Thoracic aorta (tissue), 2 donors: ENCODE measurements at regions not wholly inside any gene's neighbourhood (a gene's known extent, or its start where the extent isn't known, plus 50 kb on each side); places are given as distances from the start of the nearest gene placed in this dataset.
"Not testable (repeated sequence)": the region's sequence is repeated elsewhere in the genome, so short reads cannot be mapped to it uniquely, and the experiment has no call there.

ENCODE experiments used
- ATAC-seq: fragments of 150-250 bp; one replicate; pipeline ENCODE4 v1.8.0; 2017; ENCODE audit warnings: low read depth; ENCODE audit not compliant: insufficient number of reproducible peaks, low FRiP score
- DNase-seq: peaks from one replicate; pipeline ENCODE4 v3.0.0-alpha.2; 2020; ENCODE audit warnings: low spot score
- H3K27ac ChIP-seq, 2 donors: fragments of 200-600 bp; sonication (generic); 1 replicate in 1 of 2; 2 replicates in 1 of 2; pipeline ENCODE4 v1.5.1; 2016; ENCODE audit warnings: mild to moderate bottlenecking in 2 of 2, moderate library complexity in 2 of 2
- H3K27me3 ChIP-seq: fragments of 200-600 bp; sonication (generic); replicated peaks from 2 replicates; pipeline ENCODE4 v1.6.0; 2016; ENCODE audit warnings: mild to moderate bottlenecking; ENCODE audit not compliant: insufficient read depth
- H3K36me3 ChIP-seq: fragments of 200-600 bp; sonication (generic); one replicate; pipeline ENCODE4 v1.5.1; 2016
- H3K4me1 ChIP-seq, 2 donors: fragments of 200-600 bp; sonication (generic); 1 replicate in 1 of 2; 2 replicates in 1 of 2; pipeline versions ENCODE4 v1.5.1 to v1.6.0; 2016; ENCODE audit warnings: low read depth in 2 of 2, mild to moderate bottlenecking in 1 of 2; ENCODE audit not compliant: control insufficient read depth in 1 of 2
- H3K4me3 ChIP-seq: fragments of 200-600 bp; sonication (generic); 2 replicates; pipeline ENCODE4 v1.5.1; 2016; ENCODE audit warnings: mild to moderate bottlenecking
- H3K9me3 ChIP-seq: fragments of 200-600 bp; sonication (generic); 2 replicates; pipeline ENCODE4 v1.5.1; 2016
- TF ChIP-seq, protein P1 (sequence below): fragments of 200-600 bp; sonication (generic); IDR thresholded peaks from one replicate; pipeline ENCODE4 v1.5.1; 2019; ENCODE audit warnings: antibody characterized with exemption

DNA sequence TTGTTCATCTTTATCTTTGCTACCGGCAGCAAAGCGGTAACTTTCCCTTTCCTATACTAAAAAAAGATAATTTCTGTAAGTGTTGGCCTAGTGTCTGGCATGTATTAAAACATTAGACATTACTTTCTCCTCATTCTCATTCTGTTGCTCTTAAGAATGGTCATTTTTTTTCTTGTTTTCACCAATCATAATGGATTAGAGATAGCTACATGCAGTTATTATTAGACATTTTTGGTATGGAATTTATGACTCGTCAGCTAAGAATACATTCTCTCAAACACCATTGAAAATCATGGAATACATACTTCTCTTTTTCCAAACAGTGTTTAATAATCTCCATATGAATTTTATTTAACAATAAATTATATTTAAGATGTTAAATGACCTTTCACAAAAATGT, 1154.6 kb downstream of the BRINP3 start:
- no peak for DNase-seq
- no peaks in the 10 kb centered on the region for H3K4me1 ChIP-seq
- no peaks in the 10 kb centered on the region for H3K36me3 ChIP-seq
- no peak overlapping the region for H3K27ac ChIP-seq
- H3K4me3 ChIP-seq = no peak overlapping the region
- no peak for ATAC-seq
- H3K27me3 ChIP-seq = no peaks in the 10 kb centered on the region
- H3K9me3 ChIP-seq = no peaks in the 10 kb centered on the region
- TF ChIP-seq, protein P1, sequence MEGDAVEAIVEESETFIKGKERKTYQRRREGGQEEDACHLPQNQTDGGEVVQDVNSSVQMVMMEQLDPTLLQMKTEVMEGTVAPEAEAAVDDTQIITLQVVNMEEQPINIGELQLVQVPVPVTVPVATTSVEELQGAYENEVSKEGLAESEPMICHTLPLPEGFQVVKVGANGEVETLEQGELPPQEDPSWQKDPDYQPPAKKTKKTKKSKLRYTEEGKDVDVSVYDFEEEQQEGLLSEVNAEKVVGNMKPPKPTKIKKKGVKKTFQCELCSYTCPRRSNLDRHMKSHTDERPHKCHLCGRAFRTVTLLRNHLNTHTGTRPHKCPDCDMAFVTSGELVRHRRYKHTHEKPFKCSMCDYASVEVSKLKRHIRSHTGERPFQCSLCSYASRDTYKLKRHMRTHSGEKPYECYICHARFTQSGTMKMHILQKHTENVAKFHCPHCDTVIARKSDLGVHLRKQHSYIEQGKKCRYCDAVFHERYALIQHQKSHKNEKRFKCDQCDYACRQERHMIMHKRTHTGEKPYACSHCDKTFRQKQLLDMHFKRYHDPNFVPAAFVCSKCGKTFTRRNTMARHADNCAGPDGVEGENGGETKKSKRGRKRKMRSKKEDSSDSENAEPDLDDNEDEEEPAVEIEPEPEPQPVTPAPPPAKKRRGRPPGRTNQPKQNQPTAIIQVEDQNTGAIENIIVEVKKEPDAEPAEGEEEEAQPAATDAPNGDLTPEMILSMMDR = no peak

DNA sequence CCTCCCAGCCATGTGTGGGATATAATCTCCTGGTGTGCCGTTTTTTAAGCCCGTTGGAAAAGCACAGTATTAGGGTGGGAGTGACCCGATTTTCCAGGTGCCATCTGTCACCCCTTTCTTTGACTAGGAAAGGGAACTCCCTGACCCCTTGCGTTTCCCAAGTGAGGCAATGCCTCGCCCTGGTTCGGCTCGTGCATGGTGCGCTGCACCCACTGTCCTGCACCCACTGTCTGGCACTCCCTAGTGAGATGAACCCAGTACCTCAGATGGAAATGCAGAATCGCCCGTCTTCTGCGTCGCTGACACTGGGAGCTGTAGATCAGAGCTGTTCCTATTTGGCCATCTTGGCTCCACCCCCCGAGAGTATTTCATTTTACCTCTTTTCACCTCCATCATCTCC, 1146.6 kb downstream of the BRINP3 start:
- not testable (repeated sequence) for DNase-seq, ATAC-seq, H3K36me3 ChIP-seq, H3K4me1 ChIP-seq, H3K9me3 ChIP-seq, H3K27me3 ChIP-seq, H3K4me3 ChIP-seq, H3K27ac ChIP-seq

DNA sequence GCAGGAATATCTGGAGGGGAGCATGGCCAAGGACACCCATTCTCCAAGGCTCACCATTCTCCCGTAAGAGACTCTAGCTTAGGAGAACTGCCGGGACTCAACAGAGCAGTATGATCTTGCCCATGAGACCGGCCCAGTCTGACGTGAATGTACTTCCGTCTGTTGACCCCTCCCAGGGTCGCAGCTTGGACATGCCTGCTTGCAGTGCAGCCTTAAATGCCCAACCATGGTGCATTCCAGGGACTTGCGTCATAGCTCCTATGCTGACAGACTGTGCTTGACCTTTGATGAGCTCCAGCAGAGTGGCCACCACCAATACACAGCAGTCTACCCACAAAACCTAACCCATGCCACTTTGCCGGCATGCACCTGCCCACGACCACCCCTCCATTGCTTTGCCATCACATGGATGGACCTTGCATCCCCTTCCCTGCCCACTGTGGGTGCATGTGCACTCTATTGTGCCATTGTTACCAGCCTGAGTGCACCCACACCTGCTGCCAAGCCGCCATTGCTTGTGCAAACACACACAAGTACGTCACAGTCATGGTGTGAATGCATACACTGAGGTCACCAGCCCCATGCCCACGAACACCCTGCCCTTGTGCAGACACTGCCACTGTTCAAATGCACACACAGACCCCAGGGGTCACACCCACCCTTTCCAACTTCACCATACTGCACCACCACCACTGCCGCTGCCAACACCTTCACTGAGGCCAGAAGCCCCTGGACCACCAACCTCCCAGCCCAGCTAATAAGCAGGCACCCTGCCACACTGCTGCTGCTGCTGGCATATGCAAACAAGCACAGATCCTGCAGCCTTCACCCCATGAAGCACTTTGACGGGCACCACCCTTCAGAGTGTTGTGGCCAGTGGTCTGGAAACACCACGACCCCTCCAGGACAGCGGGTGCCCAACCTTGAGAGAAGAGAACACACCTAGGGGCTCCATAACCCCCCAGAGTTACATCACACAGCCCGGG, 1141.3 kb downstream of the BRINP3 start:
- no peak overlapping the region for H3K27ac ChIP-seq
- H3K27me3 ChIP-seq = no peaks in the 10 kb centered on the region
- no peak for DNase-seq
- no peak overlapping the region for H3K4me3 ChIP-seq
- TF ChIP-seq, protein P1 = no peak
- H3K9me3 ChIP-seq = no peaks in the 10 kb centered on the region
- ATAC-seq = no peak
- no peaks in the 10 kb centered on the region for H3K36me3 ChIP-seq
- no peaks in the 10 kb centered on the region for H3K4me1 ChIP-seq

DNA sequence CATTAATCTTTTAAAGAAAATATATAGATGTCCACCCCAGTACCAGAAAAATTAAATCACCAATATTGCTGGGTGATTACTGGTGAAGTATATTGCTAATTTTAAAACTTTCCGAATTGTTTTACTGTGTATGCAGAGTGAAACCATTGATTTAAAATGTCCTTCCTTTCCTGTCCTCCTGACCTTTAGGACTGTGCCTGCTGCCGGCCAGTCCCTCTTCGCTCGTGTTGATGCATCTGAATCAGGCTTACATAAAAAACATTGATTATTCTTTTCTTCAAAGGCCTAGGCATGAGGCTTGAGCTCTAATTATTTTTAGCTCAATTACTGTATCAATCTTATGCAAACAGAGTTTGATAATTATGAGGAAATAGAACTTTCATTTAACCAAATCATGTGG, 1128.1 kb downstream of the BRINP3 start:
- H3K4me1 ChIP-seq = no peaks in the 10 kb centered on the region
- H3K36me3 ChIP-seq = no peaks in the 10 kb centered on the region
- no peak overlapping the region for H3K4me3 ChIP-seq
- DNase-seq = no peak
- H3K27ac ChIP-seq = no peak overlapping the region
- H3K27me3 ChIP-seq = no peaks in the 10 kb centered on the region
- ATAC-seq = no peak
- H3K9me3 ChIP-seq = no peaks in the 10 kb centered on the region
- TF ChIP-seq, protein P1 = no peak

DNA sequence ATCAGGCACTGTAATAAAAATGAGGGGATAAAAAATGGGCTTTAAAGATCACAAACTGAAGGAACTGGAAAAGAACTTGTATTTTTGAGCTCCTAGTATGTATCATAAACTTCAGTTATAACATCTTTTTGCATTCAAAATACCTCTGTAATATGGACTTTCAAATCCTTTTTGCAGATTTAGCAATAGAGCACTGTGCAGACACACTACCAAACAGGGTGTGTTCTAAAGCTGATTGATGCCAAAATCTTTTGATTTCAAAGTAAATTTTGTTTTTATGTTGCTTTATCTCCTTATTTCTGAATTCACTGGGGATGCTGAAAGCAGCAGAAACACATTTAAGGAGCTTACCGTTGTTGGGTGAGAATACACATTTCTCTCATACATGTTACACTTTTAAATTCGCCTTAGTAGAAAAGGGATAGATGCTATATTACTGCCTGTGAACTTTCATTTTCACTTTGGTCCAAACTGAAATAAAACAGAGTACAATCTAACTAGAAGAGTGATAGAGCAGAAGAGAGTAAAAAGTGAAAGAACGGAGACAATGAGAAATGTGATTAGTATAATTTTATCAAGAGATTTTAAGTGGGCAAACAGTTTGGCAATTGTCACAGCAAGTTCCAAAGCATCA, 1126.6 kb downstream of the BRINP3 start:
- H3K9me3 ChIP-seq = no peaks in the 10 kb centered on the region
- no peaks in the 10 kb centered on the region for H3K4me1 ChIP-seq
- ATAC-seq = no peak
- TF ChIP-seq, protein P1 = no peak
- DNase-seq = no peak
- no peak overlapping the region for H3K27ac ChIP-seq
- no peaks in the 10 kb centered on the region for H3K27me3 ChIP-seq
- no peaks in the 10 kb centered on the region for H3K36me3 ChIP-seq
- no peak overlapping the region for H3K4me3 ChIP-seq
